ENCODE measurements at regions not wholly inside any gene's neighbourhood (a gene's known extent, or its start where the extent isn't known, plus 50 kb on each side); places are given as distances from the start of the nearest gene placed in this dataset.
"Not testable (repeated sequence)": the region's sequence is repeated elsewhere in the genome, so short reads cannot be mapped to it uniquely, and the experiment has no call there.

GRCh38 chr11:13546092-13546491, 50.3 kb upstream of the PTH start:
- DNase-seq (ENCODE audit: low read depth in 1 of 2, low spot score in 1 of 2); H3K4me2 ChIP-seq; H3K4me3 ChIP-seq; H3K4me1 ChIP-seq; ATAC-seq; FAIRE-seq; CTCF ChIA-PET; H3K27ac ChIP-seq; POLR2A ChIA-PET: not testable (repeated sequence)
- H3K9me3 ChIP-seq: peaks cover 21% of the 10 kb centered on the region; the same call in 2 of the 3 replicates
- peak; percentile 92 for TF ChIP-seq ZFP36 (IDR thresholded peaks at IDR 0.05; ENCODE audit: borderline replicate concordance, partially characterized antibody)
- WGBS (ENCODE audit: missing lambda C conversion rate): 32% methylated on average over 2 of the region's 2 CpGs
